CD14-positive monocyte (primary cell): ENCODE measurements at regions not wholly inside any gene's neighbourhood (a gene's known extent, or its start where the extent isn't known, plus 50 kb on each side); places are given as distances from the start of the nearest gene placed in this dataset.

ENCODE experiments used
- DNase-seq, 3 donors: peaks; one replicate each; pipeline ENCODE4 v3.0.0-alpha.2; 2011 to 2022
- H2AFZ ChIP-seq: 2 replicates; pipeline ENCODE4 v1.6.0; 2012; ENCODE audit warnings: mild to moderate bottlenecking, low read depth, low read length, inconsistent platforms; ENCODE audit not compliant: insufficient read depth, poor library complexity, severe bottlenecking
- H3K27ac ChIP-seq, 2 donors: 1 replicate in 1 of 2; 2 replicates in 1 of 2; pipeline ENCODE4 v1.5.1; 2012 to 2013; ENCODE audit warnings: low read length in 2 of 2, control low read depth in 1 of 2, inconsistent platforms in 1 of 2, low read depth in 1 of 2, mild to moderate bottlenecking in 1 of 2
- H3K27me3 ChIP-seq, 2 donors: one replicate each; pipeline versions ENCODE4 v1.6.0 to v1.6.1; 2011 to 2013; ENCODE audit warnings: low read length in 2 of 2; ENCODE audit not compliant: control insufficient read depth in 2 of 2, insufficient read depth in 2 of 2
- H3K36me3 ChIP-seq, 2 donors: replicated peaks in 1 of 2; 1 replicate in 1 of 2; 2 replicates in 1 of 2; pipeline versions ENCODE4 v1.5.1 to v1.6.1; 2012 to 2013; ENCODE audit warnings: low read length in 2 of 2, control low read depth in 1 of 2, inconsistent platforms in 1 of 2, mild to moderate bottlenecking in 1 of 2; ENCODE audit not compliant: insufficient read depth in 2 of 2, control insufficient read depth in 1 of 2
- H3K4me1 ChIP-seq, 2 donors: 1 replicate in 1 of 2; 2 replicates in 1 of 2; pipeline versions ENCODE4 v1.5.1 to v1.6.1; 2012 to 2013; ENCODE audit warnings: low read length in 2 of 2, control low read depth in 1 of 2, inconsistent platforms in 1 of 2, mild to moderate bottlenecking in 1 of 2, moderate library complexity in 1 of 2; ENCODE audit not compliant: insufficient read depth in 2 of 2, control insufficient read depth in 1 of 2
- H3K4me2 ChIP-seq: replicated peaks from 2 replicates; pipeline ENCODE3; 2012; ENCODE audit warnings: low read length, moderate library complexity, mild to moderate bottlenecking; ENCODE audit not compliant: poor library complexity, severe bottlenecking; ENCODE audit errors: extremely low read depth
- H3K4me3 ChIP-seq, 3 experiments: fragments of 200-600 bp in 1 of 3; sonication (generic) in 1 of 3; replicated peaks in 1 of 3; 1 replicate in 2 of 3; 2 replicates in 1 of 3; pipeline ENCODE4 v1.5.1; 2011 to 2013; ENCODE audit warnings: low read length in 3 of 3, mild to moderate bottlenecking in 3 of 3, control low read depth in 2 of 3, low read depth in 2 of 3, inconsistent platforms in 1 of 3, moderate library complexity in 1 of 3
- H3K79me2 ChIP-seq: 2 replicates; pipeline ENCODE4 v1.6.0; 2012; ENCODE audit warnings: mild to moderate bottlenecking, control low read depth, inconsistent platforms, low read length, moderate library complexity; ENCODE audit not compliant: insufficient read depth
- H3K9ac ChIP-seq: 2 replicates; pipeline ENCODE4 v1.6.0; 2017; ENCODE audit warnings: low read length, mild to moderate bottlenecking; ENCODE audit not compliant: insufficient read depth, poor library complexity, severe bottlenecking
- H3K9me3 ChIP-seq, 2 donors: replicated peaks in 1 of 2; 1 replicate in 1 of 2; 2 replicates in 1 of 2; pipeline versions ENCODE4 v1.5.1 to v1.6.1; 2012 to 2013; ENCODE audit warnings: low read length in 2 of 2, control low read depth in 1 of 2; ENCODE audit not compliant: control insufficient read depth in 1 of 2, insufficient read depth in 1 of 2
- H4K20me1 ChIP-seq: 2 replicates; pipeline ENCODE4 v1.6.0; 2012; ENCODE audit warnings: mild to moderate bottlenecking, low read length, control low read depth, moderate library complexity; ENCODE audit not compliant: insufficient read depth
- H3K27ac Mint-ChIP-seq, 7 donors: one replicate each; pipeline ENCODE4 v1.8.0; 2020; ENCODE audit warnings: mild to moderate bottlenecking in 7 of 7, mixed read lengths in 7 of 7, moderate library complexity in 6 of 7, inconsistent platforms in 2 of 7
- H3K27me3 Mint-ChIP-seq, 3 donors: one replicate each; pipeline ENCODE4 v1.8.0; 2021 to 2022; ENCODE audit warnings: low read depth in 3 of 3, mild to moderate bottlenecking in 3 of 3, mixed read lengths in 3 of 3, moderate library complexity in 3 of 3, inconsistent platforms in 1 of 3
- H3K36me3 Mint-ChIP-seq, 2 donors: one replicate each; pipeline ENCODE4 v1.8.0; 2020; ENCODE audit warnings: mixed read lengths in 2 of 2, inconsistent platforms in 1 of 2, mild to moderate bottlenecking in 1 of 2
- H3K4me1 Mint-ChIP-seq: one replicate; pipeline ENCODE4 v1.8.0; 2020; ENCODE audit warnings: mild to moderate bottlenecking, mixed read lengths
- H3K4me3 Mint-ChIP-seq, 2 donors: one replicate each; pipeline ENCODE4 v1.8.0; 2020; ENCODE audit warnings: mild to moderate bottlenecking in 2 of 2, mixed read lengths in 2 of 2, moderate library complexity in 1 of 2
- H3K9me3 Mint-ChIP-seq, 7 donors: one replicate each; pipeline ENCODE4 v1.8.0; 2020 to 2022; ENCODE audit warnings: mixed read lengths in 7 of 7, mild to moderate bottlenecking in 6 of 7, moderate library complexity in 6 of 7, inconsistent platforms in 2 of 7
- CTCF ChIP-seq: fragments of 200-600 bp; IDR thresholded peaks from one replicate; pipeline ENCODE4 v1.8.0; 2022; ENCODE audit warnings: antibody characterized with exemption, mild to moderate bottlenecking
- WGBS: methylation state at CpG from one replicate; pipeline ENCODE4 v1.1.5; 2013; ENCODE audit warnings: missing lambda C conversion rate; ENCODE audit not compliant: insufficient coverage; 5-methylcytosine and 5-hydroxymethylcytosine counted together
- intact Hi-C, 2 donors: fragments of 100-400 bp; cut with micrococcal nuclease; formaldehyde crosslinking; loops; one replicate each; pipeline versions ENCODE4 v1.15.0 to v1.15.1; 2023

DNA sequence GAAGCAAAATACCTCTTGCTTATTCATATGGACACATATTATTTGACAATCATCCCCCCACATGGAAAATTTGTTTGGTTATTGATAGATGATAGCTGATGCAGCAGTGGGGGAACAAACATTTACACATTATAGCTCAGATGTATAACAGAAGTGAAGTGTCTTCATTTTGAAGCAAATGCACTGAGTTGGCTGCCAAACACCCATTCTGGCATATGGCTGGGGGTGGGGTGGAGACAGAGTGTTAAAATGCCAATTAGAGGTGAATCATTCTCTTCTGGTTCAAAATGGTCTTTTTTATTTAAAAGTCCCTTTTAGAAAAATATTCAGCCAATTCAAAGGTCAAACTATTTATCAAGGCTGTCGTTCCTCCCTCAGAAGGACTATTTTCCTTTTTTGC, 157.3 kb upstream of the TRPC6 start:
- Mint-ChIP-seq H3K27me3 (peaks cover 0 to 2% (median 0%) of the 10 kb centered on the region in 3 donors), H3K4me1 (no peaks in the 10 kb centered on the region), H3K36me3 (no peaks in the 10 kb centered on the region), H3K4me3 (no peak overlapping the region), H3K27ac (no peak overlapping the region), H3K9me3 (peaks cover 0 to 9% (median 0%) of the 10 kb centered on the region in 7 donors)
- no CpG with 5 or more reads among the region's 1 CpG for WGBS
- H4K20me1 ChIP-seq: no peaks in the 10 kb centered on the region
- H3K9me3 ChIP-seq: no peaks in the 10 kb centered on the region
- no peak for DNase-seq
- no peak overlapping the region for H3K4me3 ChIP-seq
- no peaks in the 10 kb centered on the region for H3K36me3 ChIP-seq
- no peak overlapping the region for H3K9ac ChIP-seq
- no peaks in the 10 kb centered on the region for H3K27me3 ChIP-seq
- H3K4me1 ChIP-seq: no peaks in the 10 kb centered on the region
- no peaks in the 10 kb centered on the region for H3K79me2 ChIP-seq
- H3K27ac ChIP-seq: no peak overlapping the region
- intact Hi-C loops: no loop called here
- no peak overlapping the region for H3K4me2 ChIP-seq
- TF ChIP-seq CTCF: no peak
- H2AFZ ChIP-seq: no peak overlapping the region

- no peak overlapping the region for H3K4me3 Mint-ChIP-seq
- Histone ChIP-seq H4K20me1 (no peaks in the 10 kb centered on the region), H3K79me2 (no peaks in the 10 kb centered on the region), H3K27me3 (no peaks in the 10 kb centered on the region), H3K36me3 (no peaks in the 10 kb centered on the region), H3K27ac (no peak overlapping the region), H3K9me3 (no peaks in the 10 kb centered on the region), H3K4me1 (no peaks in the 10 kb centered on the region), H3K4me3 (no peak overlapping the region), H3K4me2 (no peak overlapping the region), H2AFZ (no peak overlapping the region), H3K9ac (no peak overlapping the region)
- TF ChIP-seq CTCF: no peak
- H3K27ac Mint-ChIP-seq: no peak overlapping the region
- H3K27me3 Mint-ChIP-seq: peaks cover 0 to 2% (median 0%) of the 10 kb centered on the region in 3 donors
- H3K4me1 Mint-ChIP-seq: no peaks in the 10 kb centered on the region
- DNase-seq: no peak
- no peaks in the 10 kb centered on the region for H3K36me3 Mint-ChIP-seq
- H3K9me3 Mint-ChIP-seq: peaks cover 0 to 9% (median 0%) of the 10 kb centered on the region in 7 donors
- intact Hi-C loops: no loop called here
- no CpG with 5 or more reads among the region's 1 CpG for WGBS
Observed at GRCh38 chr11:101738452-101738851, 154.6 kb upstream of the TRPC6 start.
